GM19372 (cell line): ENCODE measurements at regions not wholly inside any gene's neighbourhood (a gene's known extent, or its start where the extent isn't known, plus 50 kb on each side); places are given as distances from the start of the nearest gene placed in this dataset.

Experiments used
- ATAC-seq: cut with Tn5 transposase; IDR thresholded peaks from one replicate; pipeline ENCODE4 v1.9.1; 2021; ENCODE audit warnings: mild to moderate bottlenecking, low read depth, moderate library complexity; ENCODE audit not compliant: unreplicated experiment

- ATAC-seq: no peak
Observed at GRCh38 chr7:106486331-106486730, 174.6 kb downstream of the CCDC71L start.

- no peak for ATAC-seq
Observed at GRCh38 chr7:106485919-106486318, 175.0 kb downstream of the CCDC71L start.

GRCh38 chr7:106485031-106485551, 175.9 kb downstream of the CCDC71L start:
- ATAC-seq: no peak

GRCh38 chr7:106484562-106484961, 176.4 kb downstream of the CCDC71L start:
- no peak for ATAC-seq

GRCh38 chr7:106482091-106482490, 178.9 kb downstream of the CCDC71L start:
- no peak for ATAC-seq

GRCh38 chr7:106480616-106481031, 180.3 kb downstream of the CCDC71L start:
- ATAC-seq: no peak

- ATAC-seq: peak; percentile 55
Observed at GRCh38 chr7:106480161-106480579, 180.8 kb downstream of the CCDC71L start.

GRCh38 chr7:106476751-106477150, 184.2 kb downstream of the CCDC71L start:
- no peak for ATAC-seq

- no peak for ATAC-seq
Observed at GRCh38 chr7:106472741-106473140, 188.0 kb upstream of the NAMPT start.

- no peak for ATAC-seq
Observed at GRCh38 chr7:106471686-106472440, 187.1 kb upstream of the NAMPT start.

GRCh38 chr7:106471021-106471420, 186.2 kb upstream of the NAMPT start:
- ATAC-seq: no peak

- ATAC-seq: no peak
Observed at GRCh38 chr7:106466867-106467266, 182.1 kb upstream of the NAMPT start.

GRCh38 chr7:106465704-106466468, 181.1 kb upstream of the NAMPT start:
- no peak for ATAC-seq

GRCh38 chr7:106464651-106465050, 179.9 kb upstream of the NAMPT start:
- ATAC-seq: no peak

GRCh38 chr7:106463851-106464611, 179.2 kb upstream of the NAMPT start:
- ATAC-seq: no peak

GRCh38 chr7:106462914-106463482, 178.2 kb upstream of the NAMPT start:
- ATAC-seq: no peak

GRCh38 chr7:106462365-106462859, 177.6 kb upstream of the NAMPT start:
- ATAC-seq: no peak

GRCh38 chr7:106460792-106461254, 176.0 kb upstream of the NAMPT start:
- no peak for ATAC-seq

GRCh38 chr7:106459397-106460072, 174.8 kb upstream of the NAMPT start:
- no peak for ATAC-seq

GRCh38 chr7:106457678-106458077, 172.9 kb upstream of the NAMPT start:
- ATAC-seq: no peak
